ENCODE measurements at regions not wholly inside any gene's neighbourhood (a gene's known extent, or its start where the extent isn't known, plus 50 kb on each side); places are given as distances from the start of the nearest gene placed in this dataset.

GRCh38 chr1:55947446-55947845 lies 631.9 kb downstream of the PLPP3 start (continued):
- TF ChIP-seq REST (IDR thresholded peaks at IDR 0.05; ENCODE audit: low read depth, low read length) (no peak), NRF1 (conservative IDR thresholded peaks at IDR 0.05; ENCODE audit: low read depth, low read length) (no peak), ZSCAN29 (IDR thresholded peaks at IDR 0.05) (no peak), MXI1 (IDR thresholded peaks at IDR 0.05; ENCODE audit: low read depth, low read length) (no peak), LARP7 (IDR thresholded peaks at IDR 0.05) (no peak)

- under 1% methylated on average over 8 of the region's 8 CpGs for WGBS (ENCODE audit: insufficient coverage, insufficient replicate concordance, low lambda C conversion rate, missing lambda C conversion rate)
- no peak overlapping the region for H3K4me3 ChIP-seq
- DNase-seq (ENCODE audit: low read depth, low spot score) (no peak), FAIRE-seq (no peak), ATAC-seq (no peak)
- POLR2A ChIA-PET: interaction anchor here (0.8 kb wide), 1 partner anchor 15 kb away, joined by 3 read pairs; no protein-coding TSS in a partner anchor
- no peaks in the 10 kb centered on the region for H3K9me3 ChIP-seq (replicated peaks; ENCODE audit: control insufficient read depth, insufficient read depth, low read length)
- in situ Hi-C loops (cut with MboI) (no loop called here), intact Hi-C loops (cut with micrococcal nuclease; ENCODE audit: unreplicated experiment) (no loop called here)
- no TSS peak for BruUV-seq (replicated peaks)
- H2AFZ ChIP-seq (ENCODE audit: control insufficient read depth, low read depth, low read length): no peak overlapping the region
- no peaks in the 10 kb centered on the region for H3K27me3 ChIP-seq (replicated peaks in 1 of 2; ENCODE audit: control insufficient read depth in 2 of 2, insufficient read depth in 2 of 2, low read length in 1 of 2)
- H3K27ac ChIP-seq (ENCODE audit: control insufficient read depth, insufficient read depth): no peak overlapping the region
- H3K79me2 ChIP-seq (ENCODE audit: control insufficient read depth, insufficient read depth, low read length): no peaks in the 10 kb centered on the region
- no peak overlapping the region for H3K9ac ChIP-seq (ENCODE audit: control insufficient read depth, insufficient read depth, low read length)
- no peaks in the 10 kb centered on the region for H4K20me1 ChIP-seq (ENCODE audit: control insufficient read depth, insufficient read depth)
- RAD21 ChIA-PET (ENCODE audit: unreplicated experiment): no interaction called here
- H3K4me1 ChIP-seq (ENCODE audit: control insufficient read depth, insufficient read depth, low read length): no peaks in the 10 kb centered on the region
- H3K4me2 ChIP-seq (ENCODE audit: control insufficient read depth, insufficient read depth): no peak overlapping the region
- no peaks in the 10 kb centered on the region for H3K36me3 ChIP-seq (ENCODE audit: control insufficient read depth in 2 of 2, insufficient read depth in 2 of 2, low read length in 1 of 2)
- CTCF ChIA-PET: interaction anchor here (0.6 kb wide), 2 partner anchors 488 to 646 kb away, joined by 3 to 4 read pairs; no protein-coding TSS in a partner anchor
- SMC1A ChIA-PET (ENCODE audit: uncharacterized antibody, unreplicated experiment): interaction anchor here (0.5 to 1.7 kb wide), 3 partner anchors 21 to 752 kb away, joined by 3 read pairs; no protein-coding TSS in a partner anchor
- TF ChIP-seq ZBTB11 (CRISPR knock-in tag; IDR thresholded peaks at IDR 0.05) (no peak), HDAC2 (IDR thresholded peaks at IDR 0.05) (no peak), ETV6 (conservative IDR thresholded peaks at IDR 0.05 in 1 of 2, IDR thresholded peaks at IDR 0.05 in 1 of 2; ENCODE audit: borderline replicate concordance in 1 of 2, low read depth in 1 of 2) (no peak), ZSCAN29 (IDR thresholded peaks at IDR 0.05) (no peak), TCF12 (IDR thresholded peaks at IDR 0.05; ENCODE audit: low read depth, low read length) (no peak), ZBTB40 (IDR thresholded peaks at IDR 0.05; ENCODE audit: borderline replicate concordance) (no peak), CHD1 (IDR thresholded peaks at IDR 0.05; ENCODE audit: low read depth, low read length) (no peak)
These were observed 635.5 kb downstream of the PLPP3 start for GRCh38 chr1:55943721-55944435.
